HEK293 (cell line): ENCODE measurements at regions not wholly inside any gene's neighbourhood (a gene's known extent, or its start where the extent isn't known, plus 50 kb on each side); places are given as distances from the start of the nearest gene placed in this dataset.

Source experiments
- CTCF ChIA-PET: fragments of 350-600 bp; formaldehyde crosslinking; extraction: SDS; loops from one replicate; lab custom pipeline; 2021; ENCODE audit warnings: antibody characterized with exemption; lab: Yijun Ruan, JAX
- POLR2A ChIA-PET: fragments of 300-600 bp; formaldehyde crosslinking; extraction: SDS; loops from one replicate; lab custom pipeline; 2020; ENCODE audit warnings: antibody characterized with exemption, inconsistent platforms; lab: Yijun Ruan, JAX
- H3K27ac ChIP-seq: fragments of 200-500 bp; sonication (Bioruptor generic); 2 replicates; pipeline ENCODE4 v1.5.1; 2014; ENCODE audit warnings: low read depth, low read length, control low read depth, inconsistent platforms; ENCODE audit errors: extremely low read depth
- H3K36me3 ChIP-seq, 2 experiments: fragments of 200-500 bp in 1 of 2; sonication (Bioruptor generic) in 1 of 2; 1 replicate in 1 of 2; 2 replicates in 1 of 2; pipeline ENCODE4 v1.5.1; 2014 to 2017; ENCODE audit warnings: inconsistent platforms in 2 of 2, low read length in 2 of 2; ENCODE audit not compliant: control insufficient read depth in 2 of 2, insufficient read depth in 1 of 2
- H3K4me1 ChIP-seq: fragments of 200-500 bp; sonication (Bioruptor generic); 2 replicates; pipeline ENCODE4 v1.5.1; 2014; ENCODE audit warnings: mild to moderate bottlenecking, low read length, inconsistent platforms; ENCODE audit not compliant: control insufficient read depth, insufficient read depth
- H3K4me3 ChIP-seq: 2 replicates; pipeline ENCODE4 v1.5.1; 2011; ENCODE audit warnings: low read depth, mild to moderate bottlenecking, control low read depth, low read length, moderate library complexity
- H3K9me3 ChIP-seq: fragments of 200-500 bp; sonication (Bioruptor generic); 2 replicates; pipeline ENCODE4 v1.5.1; 2014; ENCODE audit warnings: low read depth, low read length, inconsistent platforms; ENCODE audit not compliant: control insufficient read depth, insufficient read depth
- BCL6B ChIP-seq: fragments of 450-650 bp; formaldehyde crosslinking; IDR thresholded peaks from 2 replicates; pipeline ENCODE4 v1.5.1; 2017; ENCODE audit warnings: missing biosample characterization, missing genetic modification characterization
- FEZF1 ChIP-seq: fragments of 450-650 bp; formaldehyde crosslinking; IDR thresholded peaks from 2 replicates; pipeline ENCODE4 v1.5.1; 2016; ENCODE audit warnings: missing biosample characterization, missing genetic modification characterization
- SALL2 ChIP-seq: fragments of 450-650 bp; formaldehyde crosslinking; IDR thresholded peaks from 2 replicates; pipeline ENCODE4 v1.5.0; 2017; ENCODE audit warnings: missing biosample characterization, mild to moderate bottlenecking, missing genetic modification characterization, borderline replicate concordance
- SP2 ChIP-seq: fragments of 450-650 bp; formaldehyde crosslinking; IDR thresholded peaks from 2 replicates; pipeline ENCODE4 v1.5.1; 2016; ENCODE audit warnings: missing biosample characterization, missing genetic modification characterization
- ZBTB20 ChIP-seq: fragments of 450-650 bp; formaldehyde crosslinking; IDR thresholded peaks from 2 replicates; pipeline ENCODE4 v1.5.1; 2016; ENCODE audit warnings: missing biosample characterization, missing genetic modification characterization
- ZBTB8A ChIP-seq: fragments of 450-650 bp; formaldehyde crosslinking; IDR thresholded peaks from 2 replicates; pipeline ENCODE4 v1.5.1; 2016; ENCODE audit warnings: missing biosample characterization, missing genetic modification characterization
- ZFHX2 ChIP-seq: fragments of 450-650 bp; formaldehyde crosslinking; conservative IDR thresholded peaks from 2 replicates; pipeline ENCODE4 v1.5.1; 2016; ENCODE audit warnings: missing biosample characterization, missing genetic modification characterization
- ZNF148 ChIP-seq: fragments of 450-650 bp; formaldehyde crosslinking; IDR thresholded peaks from 2 replicates; pipeline ENCODE4 v1.5.0; 2017; ENCODE audit warnings: missing biosample characterization, missing genetic modification characterization, borderline replicate concordance
- ZNF16 ChIP-seq: fragments of 450-650 bp; formaldehyde crosslinking; IDR thresholded peaks from 2 replicates; pipeline ENCODE4 v1.5.1; 2016; ENCODE audit warnings: low read depth, missing biosample characterization, missing genetic modification characterization
- ZNF174 ChIP-seq: fragments of 450-650 bp; formaldehyde crosslinking; IDR thresholded peaks from 2 replicates; pipeline ENCODE4 v1.5.0; 2017; ENCODE audit warnings: missing biosample characterization, mild to moderate bottlenecking, missing genetic modification characterization
- ZNF2 ChIP-seq: fragments of 450-650 bp; formaldehyde crosslinking; IDR thresholded peaks from 2 replicates; pipeline ENCODE4 v1.5.1; 2016; ENCODE audit warnings: missing biosample characterization, missing genetic modification characterization
- ZNF24 ChIP-seq: fragments of 450-650 bp; formaldehyde crosslinking; IDR thresholded peaks from 2 replicates; pipeline ENCODE4 v1.5.1; 2016; ENCODE audit warnings: missing biosample characterization, missing genetic modification characterization
- ZNF274 ChIP-seq, 2 experiments: fragments of 200-500 bp in 1 of 2; fragments of 450-650 bp in 1 of 2; sonication (Bioruptor generic) in 1 of 2; formaldehyde crosslinking in 1 of 2; IDR thresholded peaks; 2 replicates each; pipeline versions ENCODE4 v1.5.1 to v1.6.1; 2014 to 2016; ENCODE audit warnings: borderline replicate concordance in 1 of 2, inconsistent platforms in 1 of 2, low read length in 1 of 2, missing biosample characterization in 1 of 2, missing genetic modification characterization in 1 of 2
- ZNF311 ChIP-seq: fragments of 450-650 bp; formaldehyde crosslinking; IDR thresholded peaks from 2 replicates; pipeline ENCODE4 v1.5.1; 2017; ENCODE audit warnings: missing biosample characterization, missing genetic modification characterization, borderline replicate concordance
- ZNF513 ChIP-seq: fragments of 450-650 bp; IDR thresholded peaks from 2 replicates; pipeline ENCODE4 v1.5.1; 2018; ENCODE audit warnings: missing biosample characterization, missing genetic modification characterization
- ZNF514 ChIP-seq: fragments of 450-650 bp; formaldehyde crosslinking; IDR thresholded peaks from 2 replicates; pipeline ENCODE4 v1.5.1; 2016; ENCODE audit warnings: missing biosample characterization, missing genetic modification characterization
- ZNF561 ChIP-seq: fragments of 450-650 bp; IDR thresholded peaks from 2 replicates; pipeline ENCODE4 v1.5.1; 2018; ENCODE audit warnings: missing biosample characterization, missing genetic modification characterization, borderline replicate concordance
- ZNF623 ChIP-seq: fragments of 450-650 bp; formaldehyde crosslinking; IDR thresholded peaks from 2 replicates; pipeline ENCODE4 v1.5.1; 2016; ENCODE audit warnings: missing biosample characterization, missing genetic modification characterization
- ZNF629 ChIP-seq: fragments of 450-650 bp; formaldehyde crosslinking; IDR thresholded peaks from 2 replicates; pipeline ENCODE4 v1.5.1; 2017; ENCODE audit warnings: missing biosample characterization, missing genetic modification characterization
- ZNF664 ChIP-seq: fragments of 450-650 bp; formaldehyde crosslinking; IDR thresholded peaks from 2 replicates; pipeline ENCODE4 v1.5.1; 2016; ENCODE audit warnings: missing biosample characterization, missing genetic modification characterization
- ZNF692 ChIP-seq: fragments of 450-650 bp; formaldehyde crosslinking; IDR thresholded peaks from 2 replicates; pipeline ENCODE4 v1.5.1; 2016; ENCODE audit warnings: missing biosample characterization, missing genetic modification characterization
- ZNF747 ChIP-seq: fragments of 450-650 bp; formaldehyde crosslinking; IDR thresholded peaks from 2 replicates; pipeline ENCODE4 v1.5.1; 2016; ENCODE audit warnings: missing biosample characterization, missing genetic modification characterization
- ZSCAN16 ChIP-seq: fragments of 450-650 bp; formaldehyde crosslinking; IDR thresholded peaks from 2 replicates; pipeline ENCODE4 v1.5.1; 2016; ENCODE audit warnings: missing biosample characterization, missing genetic modification characterization
- ZSCAN5A ChIP-seq: fragments of 450-650 bp; formaldehyde crosslinking; IDR thresholded peaks from 2 replicates; pipeline ENCODE4 v1.5.1; 2016; ENCODE audit warnings: missing biosample characterization, missing genetic modification characterization

GRCh38 chr5:165310031-165310430 lies 1804.6 kb downstream of the MAT2B start (continued):
- TF ChIP-seq ZNF24 (no peak), ZBTB8A (tag by site-specific recombination) (no peak), ZNF664 (tag by site-specific recombination) (no peak), ZNF311 (tag by site-specific recombination) (no peak), ZNF514 (tag by site-specific recombination) (no peak), ZNF2 (tag by site-specific recombination) (no peak), ZNF513 (tag by site-specific recombination) (no peak), ZBTB20 (no peak), BCL6B (tag by site-specific recombination) (no peak), SP2 (no peak), FEZF1 (tag by site-specific recombination) (no peak), ZSCAN5A (tag by site-specific recombination) (no peak)
- TF ChIP-seq, all 188 proteins: peak for 0

- H3K36me3 ChIP-seq, result no peaks in the 10 kb centered on the region
- ChIA-PET CTCF (interaction anchor here (0.6 kb wide), 1 partner anchor 30 kb away, joined by 3 read pairs; no protein-coding TSS in a partner anchor), POLR2A (no interaction called here)
- H3K4me1 ChIP-seq, result no peaks in the 10 kb centered on the region
- H3K9me3 ChIP-seq, result no peaks in the 10 kb centered on the region
- H3K4me3 ChIP-seq, result no peak overlapping the region
- no peak for TF ChIP-seq ZNF174 (tag by site-specific recombination)
- H3K27ac ChIP-seq, result no peak overlapping the region
These were observed 1816.5 kb downstream of the MAT2B start for GRCh38 chr5:165321912-165322311.

GRCh38 chr5:165325221-165325620 lies 1819.8 kb downstream of the MAT2B start:
- ChIA-PET CTCF (interaction anchor here (0.6 kb wide), 1 partner anchor 220 kb away, joined by 5 read pairs; no protein-coding TSS in a partner anchor), POLR2A (no interaction called here)
- Histone ChIP-seq H3K36me3 (no peaks in the 10 kb centered on the region), H3K4me3 (no peak overlapping the region), H3K4me1 (no peaks in the 10 kb centered on the region), H3K9me3 (no peaks in the 10 kb centered on the region), H3K27ac (no peak overlapping the region)
- no peak for TF ChIP-seq ZNF692 (tag by site-specific recombination)
- TF ChIP-seq ZFHX2 (tag by site-specific recombination), result no peak
- TF ChIP-seq ZNF174 (tag by site-specific recombination), result no peak
- TF ChIP-seq ZNF629 (tag by site-specific recombination), result no peak
- no peak for TF ChIP-seq ZNF561 (tag by site-specific recombination)
- TF ChIP-seq ZNF148 (tag by site-specific recombination), result no peak
- TF ChIP-seq SALL2 (tag by site-specific recombination), result no peak
- TF ChIP-seq ZNF623 (tag by site-specific recombination), result no peak
- no peak for TF ChIP-seq ZNF514 (tag by site-specific recombination)
- TF ChIP-seq ZNF16, result no peak
- TF ChIP-seq ZNF274 (IDR thresholded peaks at IDR 0.05; ENCODE audit: low read length), result no peak
- no peak for TF ChIP-seq ZNF274 (tag by site-specific recombination; IDR thresholded peaks at IDR 0.05; ENCODE audit: borderline replicate concordance)
- no peak for TF ChIP-seq ZNF747 (tag by site-specific recombination)
- TF ChIP-seq ZSCAN16, result no peak
